ENCODE measurements at regions not wholly inside any gene's neighbourhood (a gene's known extent, or its start where the extent isn't known, plus 50 kb on each side); places are given as distances from the start of the nearest gene placed in this dataset.

GRCh38 chr15:91476861-91477260 is 376.6 kb upstream of the SLCO3A1 start (continued):
- TF ChIP-seq HCFC1 (IDR thresholded peaks at IDR 0.05; ENCODE audit: low read depth, low read length) (no peak), ZNF23 (CRISPR knock-in tag; IDR thresholded peaks at IDR 0.05) (no peak), MTA2 (IDR thresholded peaks at IDR 0.05; ENCODE audit: low read depth) (peak; percentile 71), SOX6 (IDR thresholded peaks at IDR 0.05) (peak; percentile 69), SAP30 (IDR thresholded peaks at IDR 0.05; ENCODE audit: borderline replicate concordance, insufficient read depth, low read depth, low read length, poor library complexity, severe bottlenecking) (no peak), ATF1 (CRISPR knock-in tag; IDR thresholded peaks at IDR 0.05) (no peak), ATF1 (tag; IDR thresholded peaks at IDR 0.05) (peak; percentile 66), GTF2B (IDR thresholded peaks at IDR 0.05; ENCODE audit: extremely low read depth, insufficient read length) (no peak), CCAR2 (IDR thresholded peaks at IDR 0.05; ENCODE audit: low read depth, low read length) (no peak), EP300 (IDR thresholded peaks at IDR 0.05; ENCODE audit: low read length) (peak; percentile 66), MEIS2 (IDR thresholded peaks at IDR 0.05; ENCODE audit: partially characterized antibody) (peak; percentile 64), POLR2AphosphoS5 (IDR thresholded peaks at IDR 0.05; ENCODE audit: control insufficient read depth, insufficient read depth, low read depth, low read length) (peak; percentile 55; the same call in 1 of the 2 replicates), CREB1 (IDR thresholded peaks at IDR 0.05) (peak; percentile 71; the same call in 1 of the 2 replicates), CREB1 (CRISPR knock-in tag; IDR thresholded peaks at IDR 0.05) (no peak), NFIC (IDR thresholded peaks at IDR 0.05) (peak; percentile 64), KDM4B (IDR thresholded peaks at IDR 0.05; ENCODE audit: borderline replicate concordance in 2 of 2, low read depth in 1 of 2) (no peak), MXD1 (CRISPR knock-in tag; IDR thresholded peaks at IDR 0.05; ENCODE audit: borderline replicate concordance, poor library complexity, severe bottlenecking) (no peak), RCOR1 (IDR thresholded peaks at IDR 0.05; ENCODE audit: borderline replicate concordance in 1 of 2, low read depth in 2 of 2, low read length in 2 of 2) (peak; percentile 71 to 93; a peak in 3 of 4 replicates)
